PFSK-1 (cell line): ENCODE measurements at regions not wholly inside any gene's neighbourhood (a gene's known extent, or its start where the extent isn't known, plus 50 kb on each side); places are given as distances from the start of the nearest gene placed in this dataset.

Experiments
- FOXP2 ChIP-seq: optimal IDR thresholded peaks from 2 replicates; pipeline ENCODE3; 2011; ENCODE audit warnings: borderline replicate concordance, control low read depth, inconsistent platforms; ENCODE audit not compliant: insufficient read depth; ENCODE audit errors: extremely low read length, extremely low read depth
- POLR2AphosphoS5 ChIP-seq: IDR thresholded peaks from 2 replicates; pipeline ENCODE4 v1.6.1; 2012; ENCODE audit warnings: low read depth, mild to moderate bottlenecking, control low read depth, low read length, moderate library complexity
- REST ChIP-seq, 2 experiments: IDR thresholded peaks; 2 replicates each; pipeline versions ENCODE4 v1.6.1 to v1.8.0; 2011 to 2012; ENCODE audit warnings: low read depth in 2 of 2, low read length in 2 of 2, control low read depth in 1 of 2, inconsistent platforms in 1 of 2, mild to moderate bottlenecking in 1 of 2, moderate library complexity in 1 of 2; ENCODE audit not compliant: insufficient read depth in 1 of 2
- SIN3A ChIP-seq: IDR thresholded peaks from 2 replicates; pipeline ENCODE4 v1.6.1; 2012; ENCODE audit warnings: mild to moderate bottlenecking, low read length, moderate library complexity, borderline replicate concordance; ENCODE audit not compliant: insufficient read depth
- TAF1 ChIP-seq: IDR thresholded peaks from 2 replicates; pipeline ENCODE4 v1.6.1; 2012; ENCODE audit warnings: low read length, control low read depth, borderline replicate concordance; ENCODE audit not compliant: insufficient read depth

GRCh38 chr1:244336232-244336899 is 115.3 kb downstream of the ADSS2 start:
- TF ChIP-seq POLR2AphosphoS5 (no peak), REST (IDR thresholded peaks at IDR 0.05; ENCODE audit: insufficient read depth in 1 of 2, low read depth in 2 of 2, low read length in 2 of 2) (no peak), FOXP2 (no peak), TAF1 (no peak), SIN3A (no peak)

- TF ChIP-seq REST (IDR thresholded peaks at IDR 0.05; ENCODE audit: insufficient read depth in 1 of 2, low read depth in 2 of 2, low read length in 2 of 2) = no peak
- TF ChIP-seq TAF1 = no peak
- TF ChIP-seq SIN3A = no peak
Measured at GRCh38 chr1:244337839-244338238, 113.9 kb downstream of the ADSS2 start.

GRCh38 chr1:244339073-244339692 is 112.5 kb downstream of the ADSS2 start:
- TF ChIP-seq FOXP2 (no peak), SIN3A (no peak), REST (IDR thresholded peaks at IDR 0.05; ENCODE audit: insufficient read depth in 1 of 2, low read depth in 2 of 2, low read length in 2 of 2) (no peak), TAF1 (no peak), POLR2AphosphoS5 (no peak)

- TF ChIP-seq SIN3A (no peak), TAF1 (no peak), FOXP2 (no peak), POLR2AphosphoS5 (no peak), REST (IDR thresholded peaks at IDR 0.05; ENCODE audit: insufficient read depth in 1 of 2, low read depth in 2 of 2, low read length in 2 of 2) (no peak)
Measured at GRCh38 chr1:244339776-244340175, 111.9 kb downstream of the ADSS2 start.
